MCF 10A (cell line): ENCODE measurements at regions not wholly inside any gene's neighbourhood (a gene's known extent, or its start where the extent isn't known, plus 50 kb on each side); places are given as distances from the start of the nearest gene placed in this dataset.

Source experiments
- BruUV-seq: library from RNA; stranded (reverse); fragments of 400-500 nt; replicated peaks from 2 replicates; lab custom pipeline; 2021; lab: Mats Ljungman, UMichigan
- CTCF ChIA-PET: fragments of 300-600 bp; sonication (Branson Sonifier 250); formaldehyde crosslinking; extraction: SDS; loops from one replicate; lab custom pipeline; 2021; ENCODE audit warnings: antibody characterized with exemption, inconsistent platforms; lab: Yijun Ruan, JAX
- POLR2A ChIA-PET: fragments of 300-600, 350-650 bp; sonication (Branson Sonifier 250); formaldehyde crosslinking; extraction: SDS; loops from one replicate; lab custom pipeline; 2020; ENCODE audit warnings: antibody characterized with exemption, inconsistent platforms; lab: Yijun Ruan, JAX
- DNase-seq: peaks from one replicate; pipeline ENCODE4 v3.0.0-alpha.2; 2018; ENCODE audit not compliant: unreplicated experiment
- H3K27ac Mint-ChIP-seq: one replicate; pipeline ENCODE4 v1.8.0; 2022; ENCODE audit warnings: mild to moderate bottlenecking, low read depth, mixed read lengths; ENCODE audit not compliant: unreplicated experiment
- H3K27me3 Mint-ChIP-seq: one replicate; pipeline ENCODE4 v1.8.0; 2022; ENCODE audit warnings: mixed read lengths; ENCODE audit not compliant: insufficient read depth, unreplicated experiment
- H3K36me3 Mint-ChIP-seq: one replicate; pipeline ENCODE4 v1.8.0; 2022; ENCODE audit warnings: mild to moderate bottlenecking, moderate library complexity, mixed read lengths; ENCODE audit not compliant: insufficient read depth, unreplicated experiment
- H3K4me1 Mint-ChIP-seq: one replicate; pipeline ENCODE4 v1.8.0; 2022; ENCODE audit warnings: mixed read lengths; ENCODE audit not compliant: insufficient read depth, unreplicated experiment
- H3K4me3 Mint-ChIP-seq: one replicate; pipeline ENCODE4 v1.8.0; 2022; ENCODE audit warnings: mild to moderate bottlenecking, moderate library complexity, mixed read lengths; ENCODE audit not compliant: unreplicated experiment
- H3K9me3 Mint-ChIP-seq: one replicate; pipeline ENCODE4 v1.8.0; 2022; ENCODE audit warnings: mixed read lengths; ENCODE audit not compliant: unreplicated experiment
- CTCF ChIP-seq: fragments of 200-600 bp; IDR thresholded peaks from one replicate; pipeline ENCODE4 v1.8.0; 2022; ENCODE audit warnings: antibody characterized with exemption, mild to moderate bottlenecking; ENCODE audit not compliant: unreplicated experiment
- intact Hi-C: fragments of 100-400 bp; cut with micrococcal nuclease; formaldehyde crosslinking; loops from 2 replicates; pipeline ENCODE4 v1.14.1; 2022

- no peak overlapping the region for H3K4me3 Mint-ChIP-seq
- BruUV-seq, result no TSS peak
- TF ChIP-seq CTCF, result no peak
- no peaks in the 10 kb centered on the region for H3K27me3 Mint-ChIP-seq
- no peaks in the 10 kb centered on the region for H3K4me1 Mint-ChIP-seq
- no peak overlapping the region for H3K27ac Mint-ChIP-seq
- peaks cover 7% of the 10 kb centered on the region for H3K36me3 Mint-ChIP-seq
- H3K9me3 Mint-ChIP-seq, result peaks cover 3% of the 10 kb centered on the region
- ChIA-PET CTCF (no interaction called here), POLR2A (no interaction called here)
- intact Hi-C loops, result no loop called here
- DNase-seq, result peak; percentile 36
Measured at GRCh38 chr17:77516902-77517301, 376.1 kb downstream of the SEC14L1 start.

- CTCF ChIA-PET, result interaction anchor here (1.8 kb wide), 1 partner anchor 493 kb away, joined by 6 read pairs; no protein-coding TSS in a partner anchor
- POLR2A ChIA-PET, result no interaction called here
- no peaks in the 10 kb centered on the region for H3K4me1 Mint-ChIP-seq
- H3K4me3 Mint-ChIP-seq, result no peak overlapping the region
- BruUV-seq, result no TSS peak
- intact Hi-C loops, result no loop called here
- H3K27me3 Mint-ChIP-seq, result no peaks in the 10 kb centered on the region
- no peak for DNase-seq
- H3K27ac Mint-ChIP-seq, result no peak overlapping the region
- H3K9me3 Mint-ChIP-seq, result no peaks in the 10 kb centered on the region
- H3K36me3 Mint-ChIP-seq, result peaks cover 7% of the 10 kb centered on the region
- TF ChIP-seq CTCF, result no peak
Measured at GRCh38 chr17:77521076-77521475, 380.3 kb downstream of the SEC14L1 start.

GRCh38 chr17:77523540-77523939, 382.8 kb downstream of the SEC14L1 start:
- no peaks in the 10 kb centered on the region for H3K27me3 Mint-ChIP-seq
- H3K4me3 Mint-ChIP-seq, result no peak overlapping the region
- H3K4me1 Mint-ChIP-seq, result no peaks in the 10 kb centered on the region
- no peak overlapping the region for H3K27ac Mint-ChIP-seq
- no TSS peak for BruUV-seq
- no peaks in the 10 kb centered on the region for H3K9me3 Mint-ChIP-seq
- CTCF ChIA-PET, result interaction anchor here (0.8 kb wide), 1 partner anchor 20 kb away, joined by 3 read pairs; no protein-coding TSS in a partner anchor
- DNase-seq, result no peak
- intact Hi-C loops, result no loop called here
- no peak for TF ChIP-seq CTCF
- peaks cover 7% of the 10 kb centered on the region for H3K36me3 Mint-ChIP-seq
- POLR2A ChIA-PET, result interaction anchor here (1.1 kb wide), 1 partner anchor 16 kb away, joined by 4 read pairs; no protein-coding TSS in a partner anchor

- TF ChIP-seq CTCF, result no peak
- no peak for DNase-seq
- ChIA-PET POLR2A (no interaction called here), CTCF (interaction anchor here (0.6 kb wide), 1 partner anchor 259 kb away, joined by 3 read pairs; no protein-coding TSS in a partner anchor)
- Mint-ChIP-seq H3K36me3 (peaks cover 7% of the 10 kb centered on the region), H3K4me1 (no peaks in the 10 kb centered on the region), H3K27ac (no peak overlapping the region), H3K27me3 (no peaks in the 10 kb centered on the region), H3K9me3 (no peaks in the 10 kb centered on the region), H3K4me3 (no peak overlapping the region)
- intact Hi-C loops, result no loop called here
- no TSS peak for BruUV-seq
Measured at GRCh38 chr17:77526259-77526711, 385.5 kb downstream of the SEC14L1 start.
